Gastrocnemius medialis (tissue), 4 donors: ENCODE measurements at regions not wholly inside any gene's neighbourhood (a gene's known extent, or its start where the extent isn't known, plus 50 kb on each side); places are given as distances from the start of the nearest gene placed in this dataset.
"Not testable (repeated sequence)": the region's sequence is repeated elsewhere in the genome, so short reads cannot be mapped to it uniquely, and the experiment has no call there.

Experiments
- ATAC-seq, 2 donors: fragments of 150-250 bp; one replicate each; pipeline ENCODE4 v1.9.1; 2016
- DNase-seq, 2 donors: peaks; one replicate each; pipeline ENCODE4 v3.0.0-alpha.2; 2019
- H3K27ac ChIP-seq, 4 donors: fragments of 200-600 bp; sonication (generic); 1 replicate in 1 of 4; 2 replicates in 3 of 4; pipeline ENCODE4 v1.5.1; 2016 to 2018; ENCODE audit warnings: mild to moderate bottlenecking in 2 of 4, moderate library complexity in 1 of 4
- H3K27me3 ChIP-seq, 3 donors: fragments of 200-600 bp; sonication (generic) in 2 of 3; 1 replicate in 1 of 3; 2 replicates in 2 of 3; pipeline versions ENCODE4 v1.5.1 to v1.6.0; 2016 to 2019; ENCODE audit warnings: mild to moderate bottlenecking in 1 of 3, moderate library complexity in 1 of 3
- H3K36me3 ChIP-seq, 2 donors: fragments of 200-600 bp; sonication (generic) in 1 of 2; one replicate each; pipeline ENCODE4 v1.5.1; 2017 to 2018
- H3K4me1 ChIP-seq, 2 donors: fragments of 200-600 bp; sonication (generic) in 1 of 2; one replicate each; pipeline ENCODE4 v1.5.1; 2016 to 2017; ENCODE audit warnings: mild to moderate bottlenecking in 2 of 2
- H3K4me3 ChIP-seq, 4 donors: fragments of 200-600 bp; sonication (generic) in 3 of 4; 1 replicate in 1 of 4; 2 replicates in 3 of 4; pipeline ENCODE4 v1.5.1; 2016 to 2019; ENCODE audit warnings: mild to moderate bottlenecking in 2 of 4
- H3K9me3 ChIP-seq, 3 donors: fragments of 200-600 bp; sonication (generic) in 2 of 3; 1 replicate in 1 of 3; 2 replicates in 2 of 3; pipeline ENCODE4 v1.5.1; 2016 to 2019
- CTCF ChIP-seq, 5 experiments: fragments of 450-650 bp in 3 of 5; fragments of 200-600 bp in 2 of 5; sonication (generic) in 2 of 5; IDR thresholded peaks in 4 of 5; conservative IDR thresholded peaks in 1 of 5; 1 replicate in 4 of 5; 2 replicates in 1 of 5; pipeline ENCODE4 v1.5.1; 2016 to 2019; ENCODE audit warnings: antibody characterized with exemption in 5 of 5, mild to moderate bottlenecking in 3 of 5, moderate library complexity in 3 of 5
- POLR2A ChIP-seq, 2 donors: fragments of 450-650 bp; IDR thresholded peaks; one replicate each; pipeline ENCODE4 v1.6.1; 2017; ENCODE audit warnings: antibody characterized with exemption in 2 of 2, mild to moderate bottlenecking in 2 of 2, moderate library complexity in 2 of 2
- in situ Hi-C, 4 donors: fragments of 200-750 bp; cut with MboI; loops; one replicate each; pipeline versions ENCODE4 v1.15.0 to v1.8.0; 2017; ENCODE audit warnings: low sequenced_read_pairs in 4 of 4
- intact Hi-C: fragments of 100-400 bp; cut with DNase I; formaldehyde crosslinking; loops from one replicate; pipeline ENCODE4 v1.15.1; 2023; ENCODE audit warnings: low total_unique reads

GRCh38 chr6:2310042-2310441, 64.6 kb upstream of the GMDS start:
- Histone ChIP-seq H3K4me3 (no peak overlapping the region), H3K9me3 (no peaks in the 10 kb centered on the region), H3K27ac (no peak overlapping the region), H3K27me3 (no peaks in the 10 kb centered on the region), H3K4me1 (no peaks in the 10 kb centered on the region), H3K36me3 (no peaks in the 10 kb centered on the region)
- DNase-seq: no peak
- in situ Hi-C loops (no loop called here), intact Hi-C loops (no loop called here)
- no peak for ATAC-seq
- no peak for TF ChIP-seq CTCF (IDR thresholded peaks at IDR 0.05 in 4 of 5, conservative IDR thresholded peaks at IDR 0.05 in 1 of 5)
- TF ChIP-seq POLR2A (IDR thresholded peaks at IDR 0.05): no peak

- Histone ChIP-seq H3K4me3 (no peak overlapping the region), H3K9me3 (no peaks in the 10 kb centered on the region), H3K27ac (no peak overlapping the region), H3K27me3 (no peaks in the 10 kb centered on the region), H3K4me1 (no peaks in the 10 kb centered on the region), H3K36me3 (no peaks in the 10 kb centered on the region)
- intact Hi-C loops (no loop called here), in situ Hi-C loops (no loop called here)
- no peak for TF ChIP-seq POLR2A (IDR thresholded peaks at IDR 0.05)
- no peak for TF ChIP-seq CTCF (IDR thresholded peaks at IDR 0.05 in 4 of 5, conservative IDR thresholded peaks at IDR 0.05 in 1 of 5)
- no peak for ATAC-seq
- DNase-seq: no peak
Observed at GRCh38 chr6:2309122-2309521, 63.7 kb upstream of the GMDS start.

- no peak overlapping the region for H3K4me3 ChIP-seq
- H3K9me3 ChIP-seq: no peaks in the 10 kb centered on the region
- intact Hi-C loops: no loop called here
- no peak for DNase-seq
- H3K4me1 ChIP-seq: no peaks in the 10 kb centered on the region
- no peaks in the 10 kb centered on the region for H3K36me3 ChIP-seq
- no peak overlapping the region for H3K27ac ChIP-seq
- no peak for TF ChIP-seq CTCF (IDR thresholded peaks at IDR 0.05 in 4 of 5, conservative IDR thresholded peaks at IDR 0.05 in 1 of 5)
- TF ChIP-seq POLR2A (IDR thresholded peaks at IDR 0.05): no peak
- no peak for ATAC-seq
- H3K27me3 ChIP-seq: no peaks in the 10 kb centered on the region
- in situ Hi-C loops: no loop called here
Observed at GRCh38 chr6:2307799-2308198, 62.4 kb upstream of the GMDS start.

- TF ChIP-seq CTCF (IDR thresholded peaks at IDR 0.05 in 4 of 5, conservative IDR thresholded peaks at IDR 0.05 in 1 of 5): no peak
- no peak for TF ChIP-seq POLR2A (IDR thresholded peaks at IDR 0.05)
- DNase-seq (no peak), ATAC-seq (no peak)
- H3K36me3 ChIP-seq: no peaks in the 10 kb centered on the region
- no peaks in the 10 kb centered on the region for H3K4me1 ChIP-seq
- intact Hi-C loops (no loop called here), in situ Hi-C loops (no loop called here)
- no peaks in the 10 kb centered on the region for H3K27me3 ChIP-seq
- H3K9me3 ChIP-seq: no peaks in the 10 kb centered on the region
- H3K4me3 ChIP-seq: no peak overlapping the region
- no peak overlapping the region for H3K27ac ChIP-seq
Observed at GRCh38 chr6:2305951-2306350, 60.5 kb upstream of the GMDS start.

GRCh38 chr6:2302482-2302881, 57.1 kb upstream of the GMDS start:
- ATAC-seq, H3K4me1 ChIP-seq, DNase-seq, intact Hi-C loops, in situ Hi-C loops, H3K27ac ChIP-seq, H3K4me3 ChIP-seq, H3K27me3 ChIP-seq, H3K36me3 ChIP-seq, H3K9me3 ChIP-seq: not testable (repeated sequence)
